Activated naive CD8-positive, alpha-beta T cell treated with anti-CD3 and anti-CD28 coated beads, Interleukin-2, amount 50 U/mL, for 24 hours (primary cell): ENCODE measurements at regions not wholly inside any gene's neighbourhood (a gene's known extent, or its start where the extent isn't known, plus 50 kb on each side); places are given as distances from the start of the nearest gene placed in this dataset.

Source experiments
- ATAC-seq: fragments of 150-1000 bp; cut with Tn5 transposase; one replicate; pipeline ENCODE4 v1.10.0; 2021
- DNase-seq: peaks from one replicate; pipeline ENCODE4 v3.0.0; 2021
- H3K27ac Mint-ChIP-seq: one replicate; pipeline ENCODE4 v1.8.0; 2021; ENCODE audit warnings: mild to moderate bottlenecking, mixed read lengths
- H3K27me3 Mint-ChIP-seq: one replicate; pipeline ENCODE4 v1.8.0; 2021; ENCODE audit warnings: mixed read lengths
- H3K36me3 Mint-ChIP-seq: one replicate; pipeline ENCODE4 v1.8.0; 2021; ENCODE audit warnings: low read depth, mixed read lengths
- H3K4me1 Mint-ChIP-seq: one replicate; pipeline ENCODE4 v1.8.0; 2021; ENCODE audit warnings: mixed read lengths
- H3K4me3 Mint-ChIP-seq: one replicate; pipeline ENCODE4 v1.8.0; 2021; ENCODE audit warnings: mild to moderate bottlenecking, moderate library complexity, mixed read lengths
- H3K9me3 Mint-ChIP-seq: one replicate; pipeline ENCODE4 v1.8.0; 2021; ENCODE audit warnings: mixed read lengths

DNA sequence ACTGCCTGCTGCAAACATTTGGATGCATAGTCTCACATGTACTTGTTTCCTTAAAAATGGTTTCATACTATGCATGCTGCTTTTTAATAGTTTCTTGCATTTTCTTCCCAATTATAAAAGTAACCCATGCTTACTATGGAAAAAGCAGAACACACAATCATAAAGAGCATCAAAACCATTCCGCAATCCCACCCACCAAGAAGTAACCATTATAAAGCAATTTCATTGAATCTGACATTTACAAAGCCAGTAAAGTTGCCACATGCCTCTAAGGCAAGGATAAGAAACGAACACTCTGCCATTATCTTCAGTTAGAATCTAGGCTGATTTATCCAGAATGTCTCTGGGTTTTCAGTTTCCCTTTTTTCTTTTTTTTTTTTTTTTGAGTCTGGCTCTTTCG lies 92.7 kb upstream of the OSMR start:
- DNase-seq = no peak
- no peak overlapping the region for H3K27ac Mint-ChIP-seq
- peaks cover 8% of the 10 kb centered on the region for H3K27me3 Mint-ChIP-seq
- no peaks in the 10 kb centered on the region for H3K4me1 Mint-ChIP-seq
- H3K4me3 Mint-ChIP-seq = no peak overlapping the region
- H3K36me3 Mint-ChIP-seq = no peaks in the 10 kb centered on the region
- no peak for ATAC-seq
- H3K9me3 Mint-ChIP-seq = no peaks in the 10 kb centered on the region

DNA sequence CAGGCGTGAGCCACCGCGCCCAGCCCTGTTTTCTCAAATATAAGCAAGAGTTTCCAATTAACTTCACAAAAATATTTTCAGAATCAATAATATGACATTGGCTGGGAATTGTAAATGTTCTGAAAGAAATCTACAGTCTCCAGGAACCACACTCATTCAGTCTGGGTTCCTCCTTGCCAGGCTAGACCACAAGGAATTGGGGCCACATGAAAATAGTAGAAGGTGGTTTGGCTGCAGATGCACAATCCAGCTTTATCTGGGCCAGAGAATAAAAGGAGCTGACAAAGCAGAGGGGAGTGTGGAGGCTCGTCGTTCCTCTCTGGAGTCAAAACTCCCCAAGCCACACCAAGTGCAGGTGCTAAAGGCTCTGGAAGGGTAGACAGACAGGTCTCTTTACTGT lies 92.0 kb upstream of the OSMR start:
- Mint-ChIP-seq H3K36me3 (no peaks in the 10 kb centered on the region), H3K27ac (no peak overlapping the region), H3K27me3 (peaks cover 10% of the 10 kb centered on the region), H3K4me3 (no peak overlapping the region), H3K9me3 (no peaks in the 10 kb centered on the region), H3K4me1 (no peaks in the 10 kb centered on the region)
- DNase-seq (no peak), ATAC-seq (no peak)

DNA sequence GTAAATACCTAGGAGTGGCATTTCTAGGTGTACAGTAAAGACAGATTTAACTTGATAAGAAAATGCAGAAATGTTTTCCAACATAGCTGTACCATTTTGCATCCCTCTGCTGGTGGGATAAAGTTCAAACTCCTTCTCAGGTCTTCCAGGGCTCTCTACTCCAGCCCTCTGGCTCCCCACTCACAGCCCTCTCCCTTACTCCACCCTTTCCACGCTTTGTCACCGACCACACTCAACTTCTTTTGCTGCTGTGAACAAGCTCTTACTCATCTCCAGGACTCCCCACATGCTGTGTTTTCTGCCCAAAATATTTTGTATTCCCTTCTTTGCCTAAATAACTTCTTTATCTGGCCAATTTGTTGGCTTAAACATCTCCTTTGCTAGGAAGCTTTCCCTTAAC lies 90.6 kb upstream of the OSMR start:
- no peaks in the 10 kb centered on the region for H3K36me3 Mint-ChIP-seq
- peaks cover 15% of the 10 kb centered on the region for H3K27me3 Mint-ChIP-seq
- no peaks in the 10 kb centered on the region for H3K9me3 Mint-ChIP-seq
- no peaks in the 10 kb centered on the region for H3K4me1 Mint-ChIP-seq
- H3K27ac Mint-ChIP-seq = peak overlapping the region; percentile 4
- no peak overlapping the region for H3K4me3 Mint-ChIP-seq
- DNase-seq (no peak), ATAC-seq (no peak)

- no peak for ATAC-seq
- Mint-ChIP-seq H3K4me1 (no peaks in the 10 kb centered on the region), H3K27me3 (peaks cover 15% of the 10 kb centered on the region), H3K9me3 (no peaks in the 10 kb centered on the region), H3K27ac (no peak overlapping the region), H3K36me3 (no peaks in the 10 kb centered on the region), H3K4me3 (no peak overlapping the region)
- no peak for DNase-seq
Observed at GRCh38 chr5:38756068-38756467, 89.7 kb upstream of the OSMR start.

GRCh38 chr5:38757451-38758245 lies 88.2 kb upstream of the OSMR start:
- Mint-ChIP-seq H3K4me1 (no peaks in the 10 kb centered on the region), H3K4me3 (no peak overlapping the region), H3K9me3 (no peaks in the 10 kb centered on the region), H3K36me3 (no peaks in the 10 kb centered on the region), H3K27ac (no peak overlapping the region), H3K27me3 (peaks cover 15% of the 10 kb centered on the region)
- DNase-seq (no peak), ATAC-seq (no peak)

DNA sequence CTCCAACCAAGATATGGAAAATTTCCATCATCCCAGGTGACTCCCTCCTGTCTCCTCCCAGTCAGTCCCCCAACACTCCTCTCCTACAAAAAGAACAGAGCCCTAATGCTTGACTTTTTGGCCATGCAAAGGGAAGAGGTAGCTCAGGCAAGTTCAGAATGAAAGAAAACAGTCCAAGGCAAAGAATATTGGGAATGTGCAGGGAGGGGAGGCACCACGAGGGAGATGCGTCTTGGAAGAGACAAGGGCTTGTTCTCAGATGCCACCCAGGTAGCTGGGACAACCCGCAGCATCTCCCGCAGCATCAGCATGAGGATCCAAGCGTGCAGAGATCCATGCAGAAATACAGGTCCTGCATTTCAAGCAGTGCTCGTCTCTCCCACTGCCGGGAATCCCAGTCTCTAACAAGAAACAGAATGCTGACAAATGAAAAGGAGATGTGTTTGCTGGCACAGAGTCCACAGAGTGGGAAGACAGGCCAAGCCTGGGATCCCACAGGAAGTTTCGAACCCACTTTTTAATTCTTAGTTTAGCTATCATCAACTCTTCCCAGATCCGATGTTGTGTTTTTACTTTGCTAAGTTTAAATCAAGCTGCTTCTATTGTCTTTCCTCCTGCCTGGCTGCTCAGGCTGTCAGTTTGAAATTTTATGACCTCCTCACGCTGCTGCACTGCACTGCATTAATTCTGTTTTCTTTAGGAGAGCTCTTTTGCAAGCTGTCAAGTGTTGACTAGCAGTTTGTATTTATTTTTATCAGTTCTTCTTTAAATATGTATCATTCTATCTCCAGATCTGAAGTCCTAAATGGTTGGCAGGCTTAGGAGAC lies 86.8 kb upstream of the OSMR start:
- no peaks in the 10 kb centered on the region for H3K36me3 Mint-ChIP-seq
- no peak overlapping the region for H3K27ac Mint-ChIP-seq
- no peak overlapping the region for H3K4me3 Mint-ChIP-seq
- DNase-seq (no peak), ATAC-seq (no peak)
- peaks cover 12% of the 10 kb centered on the region for H3K27me3 Mint-ChIP-seq
- no peaks in the 10 kb centered on the region for H3K9me3 Mint-ChIP-seq
- no peaks in the 10 kb centered on the region for H3K4me1 Mint-ChIP-seq

DNA sequence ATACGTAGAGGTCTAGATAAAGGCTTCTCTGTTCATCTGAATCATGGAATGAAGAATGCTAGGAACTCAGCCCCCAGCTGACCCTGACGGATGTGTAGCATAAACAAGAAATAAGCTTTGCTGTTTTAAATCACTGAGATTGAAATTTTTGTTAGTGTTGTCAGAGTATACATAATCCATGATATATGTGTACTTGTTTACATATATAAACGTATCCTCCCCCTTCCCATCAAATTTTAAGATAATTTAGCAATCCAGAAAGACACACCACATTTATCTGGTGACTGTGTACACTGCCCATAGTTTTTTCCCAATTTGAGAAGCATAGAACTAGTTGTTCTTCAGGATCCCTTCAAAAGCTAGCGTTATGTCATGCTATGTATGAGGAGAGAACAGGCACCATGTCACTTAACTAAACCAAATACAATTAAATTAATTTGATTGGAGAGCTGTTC lies 80.8 kb upstream of the OSMR start:
- peaks cover 5% of the 10 kb centered on the region for H3K27me3 Mint-ChIP-seq
- no peak overlapping the region for H3K4me3 Mint-ChIP-seq
- H3K36me3 Mint-ChIP-seq = no peaks in the 10 kb centered on the region
- no peak overlapping the region for H3K27ac Mint-ChIP-seq
- no peaks in the 10 kb centered on the region for H3K4me1 Mint-ChIP-seq
- peaks cover 8% of the 10 kb centered on the region for H3K9me3 Mint-ChIP-seq
- ATAC-seq = no peak
- DNase-seq = no peak

DNA sequence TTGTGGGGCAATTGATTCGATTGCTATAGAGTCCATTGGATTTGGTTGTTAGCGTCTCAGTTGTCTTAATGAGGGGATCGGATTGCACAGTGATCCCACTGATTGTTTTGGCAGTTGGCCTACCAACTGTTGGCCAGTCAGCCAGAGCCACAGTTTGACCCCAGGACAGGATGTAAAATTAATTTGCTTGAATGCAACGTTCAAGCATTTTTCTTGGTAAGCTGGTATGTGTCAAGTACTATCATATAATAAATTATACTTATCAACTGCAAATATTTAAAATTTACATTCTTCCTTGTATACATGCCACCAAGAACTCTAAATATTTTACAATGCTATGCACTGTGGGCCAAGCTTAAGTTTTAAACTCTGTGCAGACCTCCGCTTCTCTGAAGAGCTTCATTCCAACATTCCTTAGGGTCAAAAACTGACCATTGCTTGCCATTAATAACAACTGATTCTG lies 80.4 kb upstream of the OSMR start:
- H3K27me3 Mint-ChIP-seq = peaks cover 5% of the 10 kb centered on the region
- H3K9me3 Mint-ChIP-seq = peaks cover 8% of the 10 kb centered on the region
- no peaks in the 10 kb centered on the region for H3K4me1 Mint-ChIP-seq
- ATAC-seq = no peak
- H3K4me3 Mint-ChIP-seq = no peak overlapping the region
- DNase-seq = no peak
- no peaks in the 10 kb centered on the region for H3K36me3 Mint-ChIP-seq
- no peak overlapping the region for H3K27ac Mint-ChIP-seq

DNA sequence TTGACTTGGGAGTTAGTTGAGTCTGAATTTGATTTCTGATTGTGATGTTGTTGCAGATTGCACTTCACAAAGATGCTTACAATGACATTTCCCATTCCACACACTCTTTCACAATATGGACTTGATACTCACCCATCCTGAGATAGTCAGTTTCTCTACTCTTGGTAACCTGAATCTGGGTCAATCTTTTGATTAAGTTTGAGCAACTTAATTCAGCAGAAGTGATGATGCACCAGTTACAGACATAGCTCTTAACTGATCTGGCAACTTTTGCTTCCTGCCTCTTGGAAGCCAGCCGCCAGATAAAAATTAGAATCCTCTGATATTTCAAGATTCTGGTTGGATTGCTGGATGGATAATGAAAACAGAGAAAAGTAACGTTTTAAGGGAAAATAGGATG lies 79.7 kb upstream of the OSMR start:
- Mint-ChIP-seq H3K36me3 (no peaks in the 10 kb centered on the region), H3K4me3 (no peak overlapping the region), H3K4me1 (no peaks in the 10 kb centered on the region), H3K9me3 (peaks cover 8% of the 10 kb centered on the region), H3K27me3 (peaks cover 5% of the 10 kb centered on the region), H3K27ac (no peak overlapping the region)
- ATAC-seq (no peak), DNase-seq (no peak)

DNA sequence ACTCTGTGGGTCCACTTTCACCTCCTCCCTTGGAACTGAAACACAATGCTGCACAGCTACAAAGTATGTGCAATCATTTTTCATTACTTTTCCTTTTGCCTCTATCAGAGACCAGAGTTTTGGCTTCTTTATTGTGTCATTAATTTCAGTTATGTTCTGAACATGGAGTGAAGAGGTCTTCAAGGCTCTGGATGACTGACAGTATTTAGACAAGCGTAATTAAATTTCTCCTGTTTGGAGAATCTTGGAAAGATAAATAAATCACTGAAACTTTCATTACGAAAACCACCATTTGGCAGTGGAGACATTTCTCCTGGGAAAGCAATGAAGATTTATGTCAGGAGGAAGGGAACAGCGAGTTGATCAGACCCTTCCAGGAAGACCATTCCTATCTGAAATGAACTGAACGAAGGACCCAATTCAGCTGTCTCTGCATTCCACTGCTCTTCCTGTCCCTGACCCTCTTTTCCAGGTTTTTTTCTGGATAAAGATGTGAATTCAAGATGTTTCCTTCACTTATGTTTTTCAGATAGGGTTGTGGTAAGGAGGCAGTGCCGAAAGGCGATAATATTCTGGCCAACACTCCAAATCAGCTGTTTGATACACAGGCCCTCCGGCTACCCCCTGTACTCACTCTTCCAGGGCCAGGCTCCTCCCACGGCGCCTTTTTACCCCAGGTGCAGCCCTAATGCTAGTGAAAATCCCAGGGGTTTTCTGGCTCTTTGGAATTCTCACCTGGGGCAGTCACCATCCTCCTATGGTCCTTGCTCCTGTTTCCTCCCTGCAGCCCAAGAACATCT lies 77.2 kb upstream of the OSMR start:
- Mint-ChIP-seq H3K4me1 (no peaks in the 10 kb centered on the region), H3K4me3 (no peak overlapping the region), H3K36me3 (no peaks in the 10 kb centered on the region), H3K27me3 (peaks cover 5% of the 10 kb centered on the region), H3K9me3 (peaks cover 8% of the 10 kb centered on the region), H3K27ac (no peak overlapping the region)
- no peak for DNase-seq
- no peak for ATAC-seq

GRCh38 chr5:38772471-38772870 lies 73.3 kb upstream of the OSMR start:
- H3K4me1 Mint-ChIP-seq = no peaks in the 10 kb centered on the region
- no peak overlapping the region for H3K4me3 Mint-ChIP-seq
- H3K9me3 Mint-ChIP-seq = no peaks in the 10 kb centered on the region
- no peaks in the 10 kb centered on the region for H3K36me3 Mint-ChIP-seq
- no peak overlapping the region for H3K27ac Mint-ChIP-seq
- H3K27me3 Mint-ChIP-seq = peaks cover 2% of the 10 kb centered on the region
- no peak for DNase-seq
- ATAC-seq = no peak

DNA sequence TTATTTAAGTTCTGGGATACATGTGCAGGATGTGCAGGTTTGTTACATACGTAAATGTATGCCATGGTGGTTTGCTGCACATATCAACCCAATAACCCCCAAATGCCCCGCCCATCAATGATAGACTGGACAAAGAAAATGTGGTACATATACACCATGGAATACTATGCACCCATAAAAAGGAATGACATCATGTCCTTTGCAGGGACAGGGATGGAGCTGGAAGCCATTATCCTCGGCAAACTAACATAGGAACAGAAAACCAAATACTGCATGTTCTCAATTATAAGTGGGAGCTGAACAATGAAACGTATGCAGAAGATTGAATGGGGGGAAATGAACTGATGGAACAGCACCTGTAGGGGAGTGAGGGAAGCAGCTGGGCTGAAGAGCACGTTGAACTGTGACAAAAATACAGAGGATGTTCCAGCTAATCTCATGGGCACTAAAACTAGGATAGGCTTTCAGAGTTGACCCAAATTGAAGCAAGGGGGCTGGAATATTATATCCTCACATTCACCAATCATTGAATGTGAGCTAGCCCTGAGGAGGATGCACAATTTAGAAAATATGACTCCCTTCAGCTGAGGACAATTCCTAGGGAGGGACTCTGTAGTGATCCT lies 70.5 kb upstream of the OSMR start:
- no peak overlapping the region for H3K4me3 Mint-ChIP-seq
- no peaks in the 10 kb centered on the region for H3K4me1 Mint-ChIP-seq
- no peaks in the 10 kb centered on the region for H3K36me3 Mint-ChIP-seq
- ATAC-seq (no peak), DNase-seq (no peak)
- no peak overlapping the region for H3K27ac Mint-ChIP-seq
- H3K27me3 Mint-ChIP-seq = peaks cover 2% of the 10 kb centered on the region
- H3K9me3 Mint-ChIP-seq = no peaks in the 10 kb centered on the region

DNA sequence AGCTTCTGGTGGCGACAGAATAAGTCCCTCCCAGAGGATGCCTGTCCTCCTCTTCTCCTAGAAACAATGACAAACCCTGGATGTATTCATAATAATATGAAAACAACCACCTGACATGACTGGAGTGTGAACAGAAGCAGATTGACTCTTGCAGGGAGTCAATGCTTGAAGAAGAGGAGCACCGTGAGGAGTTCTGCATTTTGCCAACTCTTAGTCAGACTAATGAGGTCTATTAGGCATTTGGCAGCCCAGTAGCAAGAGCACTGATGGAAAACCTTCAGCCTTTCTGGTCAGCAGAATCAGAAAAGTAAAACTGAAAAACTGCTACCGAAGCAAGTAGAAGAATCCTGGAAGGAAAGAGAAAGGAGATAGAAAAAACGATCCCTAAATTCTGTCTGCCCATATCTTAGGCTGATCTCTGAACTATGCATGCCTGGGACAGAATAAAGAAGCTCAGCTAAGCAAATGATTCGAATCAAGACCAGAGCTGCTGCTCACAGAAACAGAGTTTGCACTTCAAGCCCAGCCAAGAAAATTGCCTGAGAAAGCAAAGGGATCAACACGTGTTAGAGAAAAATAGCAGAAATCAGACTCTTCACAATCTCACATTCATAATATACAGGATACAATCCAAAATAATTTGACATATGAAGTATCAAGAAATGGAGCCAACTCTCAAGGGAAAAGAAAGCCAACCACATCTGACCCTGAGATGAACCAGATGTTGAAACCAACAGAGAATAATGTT lies 69.5 kb upstream of the OSMR start:
- Mint-ChIP-seq H3K4me3 (no peak overlapping the region), H3K9me3 (no peaks in the 10 kb centered on the region), H3K27me3 (peaks cover 3% of the 10 kb centered on the region), H3K36me3 (no peaks in the 10 kb centered on the region), H3K27ac (no peak overlapping the region), H3K4me1 (no peaks in the 10 kb centered on the region)
- DNase-seq (no peak), ATAC-seq (no peak)

GRCh38 chr5:38777111-38777510 lies 68.7 kb upstream of the OSMR start:
- Mint-ChIP-seq H3K4me1 (no peaks in the 10 kb centered on the region), H3K27me3 (peaks cover 7% of the 10 kb centered on the region), H3K4me3 (no peak overlapping the region), H3K36me3 (no peaks in the 10 kb centered on the region), H3K9me3 (no peaks in the 10 kb centered on the region), H3K27ac (no peak overlapping the region)
- no peak for DNase-seq
- ATAC-seq = no peak
